ENCODE measurements at regions not wholly inside any gene's neighbourhood (a gene's known extent, or its start where the extent isn't known, plus 50 kb on each side); places are given as distances from the start of the nearest gene placed in this dataset.

GRCh38 chr13:55560331-55560730 is 1580.4 kb upstream of the PRR20A start:
- TF ChIP-seq CTCF (IDR thresholded peaks at IDR 0.05) (no peak), POLR2A (IDR thresholded peaks at IDR 0.05) (no peak)
